Testis (tissue), 2 donors: ENCODE measurements at regions not wholly inside any gene's neighbourhood (a gene's known extent, or its start where the extent isn't known, plus 50 kb on each side); places are given as distances from the start of the nearest gene placed in this dataset.

Source experiments
- DNase-seq: peaks from one replicate; pipeline ENCODE4 v3.0.0-alpha.2; 2019
- H3K27ac ChIP-seq, 2 donors: fragments of 200-600 bp; sonication (generic); one replicate each; pipeline ENCODE4 v1.5.1; 2019
- H3K27me3 ChIP-seq: fragments of 200-600 bp; sonication (generic); one replicate; pipeline ENCODE4 v1.5.1; 2019
- H3K36me3 ChIP-seq: fragments of 200-600 bp; sonication (generic); one replicate; pipeline ENCODE4 v1.5.1; 2017; ENCODE audit warnings: low read depth; ENCODE audit errors: missing control alignments
- H3K4me1 ChIP-seq: fragments of 200-600 bp; sonication (generic); one replicate; pipeline ENCODE4 v1.5.1; 2019
- H3K4me3 ChIP-seq, 2 donors: fragments of 200-600 bp; sonication (generic); one replicate each; pipeline ENCODE4 v1.5.1; 2017 to 2019
- H3K9me3 ChIP-seq: fragments of 200-600 bp; sonication (generic); one replicate; pipeline ENCODE4 v1.5.1; 2017
- CTCF ChIP-seq, 3 experiments: fragments of 450-650 bp in 2 of 3; fragments of 200-600 bp in 1 of 3; sonication (generic) in 1 of 3; IDR thresholded peaks; one replicate each; pipeline ENCODE4 v1.5.1; 2016 to 2019; ENCODE audit warnings: antibody characterized with exemption in 3 of 3, mild to moderate bottlenecking in 2 of 3, moderate library complexity in 1 of 3
- POLR2A ChIP-seq: fragments of 450-650 bp; IDR thresholded peaks from one replicate; pipeline ENCODE4 v1.6.1; 2017; ENCODE audit warnings: antibody characterized with exemption, mild to moderate bottlenecking, moderate library complexity
- WGBS, 2 donors: methylation state at CpG; one replicate each; pipeline ENCODE4 v1.1.5; 2018; 5-methylcytosine and 5-hydroxymethylcytosine counted together
- intact Hi-C: fragments of 100-400 bp; cut with DNase I; formaldehyde crosslinking; loops from one replicate; pipeline ENCODE4 v1.15.1; 2023; ENCODE audit warnings: low total_unique reads

DNA sequence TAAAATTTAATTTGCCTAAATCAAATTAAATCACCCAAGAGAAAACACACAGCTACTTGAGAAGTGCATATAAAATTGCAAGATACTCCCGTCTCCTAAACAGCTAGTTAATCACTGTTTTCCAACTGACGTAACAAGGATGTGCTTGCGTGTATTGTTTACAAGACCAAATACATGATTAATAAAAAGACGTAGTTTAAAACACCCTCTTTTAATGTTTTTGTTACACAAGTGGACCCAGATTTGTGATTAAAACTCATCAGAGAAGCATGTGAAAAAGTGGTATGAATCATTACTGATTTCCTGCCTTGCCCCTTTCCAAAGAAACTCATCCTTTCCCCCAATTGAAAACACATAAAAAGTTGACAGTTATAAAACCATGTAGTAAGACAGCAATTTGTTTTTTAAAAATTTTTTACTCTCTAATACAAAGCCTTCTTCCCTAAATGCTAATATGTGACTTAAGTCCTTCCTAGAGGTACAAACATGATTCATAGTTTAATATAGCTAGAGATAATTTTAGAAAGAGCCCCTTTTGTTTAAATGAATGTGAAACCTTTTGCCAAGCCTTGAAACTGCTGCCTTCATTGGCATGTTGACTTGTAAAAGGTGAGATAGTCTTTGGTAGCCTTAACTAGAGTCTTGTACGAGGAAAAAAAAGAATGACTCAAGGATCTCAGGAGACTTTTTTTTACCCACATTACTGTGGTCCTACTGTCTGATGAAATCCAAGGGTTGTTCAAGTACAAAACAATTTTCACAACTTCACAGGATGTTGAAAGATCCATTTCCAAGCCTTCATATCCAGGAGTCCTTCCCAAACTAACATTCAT is 61.4 kb upstream of the FST start:
- Histone ChIP-seq H3K27ac (no peak overlapping the region), H3K36me3 (no peaks in the 10 kb centered on the region)
- DNase-seq = no peak

GRCh38 chr5:53422539-53422938 is 57.9 kb upstream of the FST start:
- no peak for DNase-seq
- TF ChIP-seq CTCF (IDR thresholded peaks at IDR 0.05) = no peak
- TF ChIP-seq POLR2A = no peak
- Histone ChIP-seq H3K4me1 (no peaks in the 10 kb centered on the region), H3K27me3 (no peaks in the 10 kb centered on the region), H3K36me3 (no peaks in the 10 kb centered on the region), H3K4me3 (no peak overlapping the region), H3K9me3 (no peaks in the 10 kb centered on the region), H3K27ac (no peak overlapping the region)
- WGBS, 2 donors = 79% methylated on average over 3 of the region's 3 CpGs
- intact Hi-C loops = no loop called here

More for the DNA sequence above, 61.4 kb upstream of the FST start:
- intact Hi-C loops = no loop called here
- 84% methylated on average over 5 of the region's 5 CpGs for WGBS, 2 donors
- Histone ChIP-seq H3K4me1 (no peaks in the 10 kb centered on the region), H3K9me3 (no peaks in the 10 kb centered on the region), H3K4me3 (no peak overlapping the region), H3K27me3 (no peaks in the 10 kb centered on the region)
- TF ChIP-seq CTCF (IDR thresholded peaks at IDR 0.05) = no peak
- no peak for TF ChIP-seq POLR2A

DNA sequence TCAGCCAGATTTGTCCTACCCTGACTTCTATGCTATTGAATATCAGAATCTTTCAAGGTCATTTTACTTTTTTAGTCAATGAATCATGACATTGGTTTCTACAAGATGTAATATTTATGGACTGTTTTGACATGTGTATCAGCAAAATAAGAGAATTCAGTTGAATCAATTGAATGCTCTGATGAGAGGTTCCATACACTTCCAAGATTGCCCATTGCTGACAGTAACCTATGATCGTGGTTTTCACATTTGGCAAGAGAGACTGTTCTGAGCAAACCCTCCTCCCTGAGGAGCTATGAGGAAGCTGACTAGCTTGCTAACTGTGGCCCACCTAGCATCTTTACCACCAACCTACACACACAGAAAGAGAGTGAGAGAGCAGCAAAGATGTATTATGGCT is 56.7 kb upstream of the FST start:
- TF ChIP-seq POLR2A (no peak), CTCF (IDR thresholded peaks at IDR 0.05) (no peak)
- Histone ChIP-seq H3K36me3 (no peaks in the 10 kb centered on the region), H3K4me1 (no peaks in the 10 kb centered on the region), H3K27ac (no peak overlapping the region), H3K27me3 (no peaks in the 10 kb centered on the region), H3K4me3 (no peak overlapping the region), H3K9me3 (no peaks in the 10 kb centered on the region)
- WGBS, 2 donors = 69 to 91% methylated on average over 1 of the region's 1 CpG
- intact Hi-C loops = no loop called here
- no peak for DNase-seq

- H3K27me3 ChIP-seq = no peaks in the 10 kb centered on the region
- no peaks in the 10 kb centered on the region for H3K4me1 ChIP-seq
- intact Hi-C loops = no loop called here
- no peak overlapping the region for H3K27ac ChIP-seq
- DNase-seq = peak; percentile 23
- no peak overlapping the region for H3K4me3 ChIP-seq
- WGBS, 2 donors = 53 to 65% methylated on average over 9 of the region's 9 CpGs
- TF ChIP-seq CTCF (IDR thresholded peaks at IDR 0.05) (no peak), POLR2A (no peak)
- no peaks in the 10 kb centered on the region for H3K9me3 ChIP-seq
- no peaks in the 10 kb centered on the region for H3K36me3 ChIP-seq
Measured at GRCh38 chr5:53424686-53425615, 55.5 kb upstream of the FST start.
